RWPE2 (cell line): ENCODE measurements at regions not wholly inside any gene's neighbourhood (a gene's known extent, or its start where the extent isn't known, plus 50 kb on each side); places are given as distances from the start of the nearest gene placed in this dataset.

ENCODE experiments used
- ATAC-seq: fragments of 200-7000 bp; cut with Tn5 transposase; 3 replicates; pipeline ENCODE4 v1.9.1; 2021; ENCODE audit warnings: low read depth
- DNase-seq: peaks from one replicate; pipeline ENCODE4 v3.0.0-alpha.2; 2020; ENCODE audit warnings: low spot score
- H3K27ac ChIP-seq: fragments of 450-650 bp; 2 replicates; pipeline ENCODE4 v1.5.1; 2017; ENCODE audit warnings: mild to moderate bottlenecking; ENCODE audit not compliant: poor library complexity, severe bottlenecking
- H3K27me3 ChIP-seq: fragments of 250-450 bp; sonication (Bioruptor Pico); 2 replicates; pipeline ENCODE4 v1.5.1; 2021; ENCODE audit warnings: mild to moderate bottlenecking, moderate library complexity; ENCODE audit not compliant: insufficient read depth, poor library complexity, severe bottlenecking
- H3K36me3 ChIP-seq: fragments of 250-450 bp; sonication (Bioruptor Pico); 2 replicates; pipeline ENCODE4 v1.5.1; 2020; ENCODE audit warnings: low read depth, mild to moderate bottlenecking, moderate library complexity
- H3K4me1 ChIP-seq: fragments of 250-450 bp; sonication (Bioruptor Pico); 2 replicates; pipeline ENCODE4 v1.5.1; 2021; ENCODE audit warnings: mild to moderate bottlenecking, moderate library complexity; ENCODE audit not compliant: insufficient read depth, poor library complexity, severe bottlenecking
- H3K4me3 ChIP-seq: fragments of 250-450 bp; sonication (Bioruptor Pico); 2 replicates; pipeline ENCODE4 v1.5.1; 2021; ENCODE audit warnings: mild to moderate bottlenecking, moderate library complexity; ENCODE audit not compliant: severe bottlenecking
- H3K9me3 ChIP-seq: fragments of 250-450 bp; sonication (Bioruptor Pico); 2 replicates; pipeline ENCODE4 v1.5.1; 2021; ENCODE audit warnings: mild to moderate bottlenecking, moderate library complexity; ENCODE audit not compliant: severe bottlenecking
- CTCF ChIP-seq: fragments of 450-650 bp; IDR thresholded peaks from one replicate; pipeline ENCODE4 v1.5.1; 2017; ENCODE audit warnings: mild to moderate bottlenecking, moderate library complexity; ENCODE audit not compliant: poor library complexity, severe bottlenecking

GRCh38 chr9:75210215-75210614, 121.9 kb downstream of the OSTF1 start:
- Histone ChIP-seq H3K27ac (no peak overlapping the region), H3K4me1 (no peaks in the 10 kb centered on the region), H3K27me3 (peaks cover 7% of the 10 kb centered on the region), H3K4me3 (no peak overlapping the region), H3K36me3 (no peaks in the 10 kb centered on the region), H3K9me3 (no peaks in the 10 kb centered on the region)
- ATAC-seq, result no peak
- no peak for DNase-seq
- TF ChIP-seq CTCF, result no peak

GRCh38 chr9:75213765-75214164, 125.5 kb downstream of the OSTF1 start:
- no peaks in the 10 kb centered on the region for H3K4me1 ChIP-seq
- ATAC-seq (no peak), DNase-seq (no peak)
- no peaks in the 10 kb centered on the region for H3K9me3 ChIP-seq
- no peaks in the 10 kb centered on the region for H3K36me3 ChIP-seq
- H3K27me3 ChIP-seq, result peaks cover 14% of the 10 kb centered on the region
- no peak overlapping the region for H3K27ac ChIP-seq
- H3K4me3 ChIP-seq, result no peak overlapping the region
- no peak for TF ChIP-seq CTCF

GRCh38 chr9:75226403-75227139, 138.3 kb downstream of the OSTF1 start:
- no peak overlapping the region for H3K27ac ChIP-seq
- ATAC-seq (no peak), DNase-seq (no peak)
- H3K27me3 ChIP-seq, result no peaks in the 10 kb centered on the region
- no peaks in the 10 kb centered on the region for H3K36me3 ChIP-seq
- TF ChIP-seq CTCF, result no peak
- no peaks in the 10 kb centered on the region for H3K9me3 ChIP-seq
- H3K4me1 ChIP-seq, result peaks cover 2% of the 10 kb centered on the region
- H3K4me3 ChIP-seq, result no peak overlapping the region

- Histone ChIP-seq H3K36me3 (no peaks in the 10 kb centered on the region), H3K27ac (no peak overlapping the region), H3K9me3 (no peaks in the 10 kb centered on the region), H3K27me3 (no peaks in the 10 kb centered on the region), H3K4me1 (peaks cover 2% of the 10 kb centered on the region), H3K4me3 (no peak overlapping the region)
- no peak for ATAC-seq
- no peak for TF ChIP-seq CTCF
- DNase-seq, result no peak
Observed at GRCh38 chr9:75228893-75229292, 140.6 kb downstream of the OSTF1 start.

GRCh38 chr9:75229605-75230332, 141.5 kb downstream of the OSTF1 start:
- DNase-seq (peak; percentile 72), ATAC-seq (peak; percentile 99)
- no peaks in the 10 kb centered on the region for H3K9me3 ChIP-seq
- no peaks in the 10 kb centered on the region for H3K27me3 ChIP-seq
- no peak overlapping the region for H3K27ac ChIP-seq
- H3K36me3 ChIP-seq, result no peaks in the 10 kb centered on the region
- H3K4me3 ChIP-seq, result no peak overlapping the region
- peaks cover 2% of the 10 kb centered on the region for H3K4me1 ChIP-seq
- peak; percentile 19 for TF ChIP-seq CTCF
